ACC112 (cell line): ENCODE measurements at regions not wholly inside any gene's neighbourhood (a gene's known extent, or its start where the extent isn't known, plus 50 kb on each side); places are given as distances from the start of the nearest gene placed in this dataset.
A peak's percentile ranks its signal among the peaks of the same experiment; 100 is the strongest.

Experiments used
- H2AFZ ChIP-seq: fragments of 200-600 bp; sonication (generic); one replicate; pipeline ENCODE4 v1.6.0; 2017; ENCODE audit warnings: antibody characterized with exemption, low read length; ENCODE audit not compliant: unreplicated experiment
- H3K27ac ChIP-seq: fragments of 200-600 bp; sonication (generic); 2 replicates; pipeline ENCODE4 v1.5.1; 2014; ENCODE audit warnings: low read depth, mild to moderate bottlenecking, antibody characterized with exemption, low read length, moderate library complexity
- H3K27me3 ChIP-seq: fragments of 200-600 bp; sonication (generic); 2 replicates; pipeline ENCODE4 v1.6.1; 2014; ENCODE audit warnings: mild to moderate bottlenecking, antibody characterized with exemption, low read length, moderate library complexity, mixed read lengths; ENCODE audit not compliant: insufficient read depth
- H3K36me3 ChIP-seq: fragments of 200-600 bp; sonication (generic); 2 replicates; pipeline ENCODE4 v1.6.1; 2016; ENCODE audit warnings: mild to moderate bottlenecking, antibody characterized with exemption, low read length, moderate library complexity, mixed read lengths; ENCODE audit not compliant: insufficient read depth
- H3K4me1 ChIP-seq: fragments of 200-600 bp; sonication (generic); one replicate; pipeline ENCODE4 v1.6.1; 2016; ENCODE audit warnings: low read length, mixed read lengths; ENCODE audit not compliant: insufficient read depth, unreplicated experiment, control insufficient read depth
- H3K4me3 ChIP-seq: fragments of 200-600 bp; sonication (generic); 2 replicates; pipeline ENCODE4 v1.5.1; 2014; ENCODE audit warnings: mild to moderate bottlenecking, low read depth, low read length
- H3K79me2 ChIP-seq: fragments of 200-600 bp; sonication (generic); one replicate; pipeline ENCODE4 v1.6.0; 2016; ENCODE audit warnings: low read length; ENCODE audit not compliant: control insufficient read depth, unreplicated experiment, insufficient read depth

DNA sequence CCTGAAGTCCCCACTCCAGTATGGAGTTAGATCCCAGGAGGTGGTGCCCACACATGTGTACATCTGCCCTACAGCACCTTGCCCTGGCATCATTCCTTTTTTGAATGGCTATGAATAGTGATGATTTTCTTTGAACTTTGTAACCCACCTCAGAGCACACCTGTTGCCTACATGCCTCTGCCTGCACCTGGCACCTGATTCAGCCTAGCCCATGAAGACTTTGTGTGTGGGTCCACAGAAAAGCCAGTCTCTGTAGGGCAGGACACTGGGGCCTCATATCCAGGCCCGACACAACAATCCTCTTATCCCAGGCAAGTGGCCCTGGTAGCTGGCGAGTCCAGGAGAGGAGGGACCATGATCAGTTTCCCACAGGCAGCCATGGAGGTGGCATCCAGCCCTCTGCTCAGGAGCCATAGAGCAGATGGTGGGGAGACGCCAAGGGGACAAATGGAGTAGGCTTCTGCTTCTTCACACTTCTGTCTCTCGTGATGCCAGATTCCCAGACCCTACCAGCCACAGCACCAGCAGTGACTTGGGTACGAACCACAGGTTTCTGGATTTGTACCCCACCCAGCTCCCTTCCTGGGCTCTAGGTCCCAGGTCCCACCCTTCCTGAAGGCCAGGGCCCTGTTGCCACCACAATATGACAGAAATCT lies 230.7 kb downstream of the UACA start:
- no peaks in the 10 kb centered on the region for H3K36me3 ChIP-seq
- no peak overlapping the region for H3K4me3 ChIP-seq
- H3K79me2 ChIP-seq: no peaks in the 10 kb centered on the region
- no peak overlapping the region for H3K27ac ChIP-seq
- H2AFZ ChIP-seq: no peak overlapping the region
- peaks cover 6% of the 10 kb centered on the region for H3K4me1 ChIP-seq
- peaks cover 46% of the 10 kb centered on the region for H3K27me3 ChIP-seq

- Histone ChIP-seq H3K79me2 (no peaks in the 10 kb centered on the region), H3K36me3 (no peaks in the 10 kb centered on the region), H3K27ac (no peak overlapping the region), H3K4me1 (peaks cover 15% of the 10 kb centered on the region), H2AFZ (no peak overlapping the region), H3K4me3 (no peak overlapping the region), H3K27me3 (peaks cover 46% of the 10 kb centered on the region)
Measured at GRCh38 chr15:70531576-70531975, 231.8 kb downstream of the UACA start.

DNA sequence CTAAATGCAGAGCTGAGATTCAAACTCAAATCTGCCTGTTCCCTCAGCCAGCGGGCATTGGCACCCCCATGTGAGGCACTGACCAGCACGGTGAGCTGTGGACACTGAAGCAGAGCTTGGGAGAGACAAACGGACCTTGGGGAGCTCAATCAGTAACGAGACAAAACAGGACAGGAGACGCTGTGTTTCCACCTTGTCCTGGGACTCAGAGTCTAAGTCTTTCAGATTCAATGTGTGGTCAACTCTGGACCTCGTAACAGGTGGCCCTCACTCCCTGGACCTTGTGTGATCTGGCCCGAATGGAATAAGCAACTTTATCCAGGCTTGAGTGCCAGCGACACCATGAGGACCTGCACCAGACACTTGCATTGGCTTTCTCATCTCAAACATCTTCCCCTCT lies 232.5 kb downstream of the UACA start:
- H3K27me3 ChIP-seq: peaks cover 46% of the 10 kb centered on the region
- H3K4me1 ChIP-seq: peaks cover 21% of the 10 kb centered on the region
- H3K79me2 ChIP-seq: no peaks in the 10 kb centered on the region
- H3K4me3 ChIP-seq: no peak overlapping the region
- no peaks in the 10 kb centered on the region for H3K36me3 ChIP-seq
- no peak overlapping the region for H2AFZ ChIP-seq
- no peak overlapping the region for H3K27ac ChIP-seq

DNA sequence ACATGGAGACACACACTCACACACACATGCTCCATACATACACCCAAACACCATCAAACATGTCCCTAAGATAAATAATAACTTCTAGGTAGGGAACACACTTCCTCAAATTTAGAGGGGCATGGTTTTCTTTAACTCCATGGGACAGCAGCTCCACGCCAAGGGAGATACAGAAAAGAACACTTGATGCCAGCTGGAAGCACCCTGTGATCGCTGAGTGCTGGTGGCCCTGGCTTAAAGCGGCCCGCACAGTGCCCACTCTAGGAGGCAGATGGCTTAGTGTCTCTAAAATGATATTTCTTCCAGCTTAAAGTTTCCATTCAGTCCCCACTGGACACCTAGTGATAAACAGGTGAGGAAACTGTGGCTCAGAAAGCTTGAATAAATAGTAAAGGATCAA lies 232.9 kb downstream of the UACA start:
- H3K27me3 ChIP-seq: peaks cover 46% of the 10 kb centered on the region
- H3K27ac ChIP-seq: no peak overlapping the region
- H3K79me2 ChIP-seq: no peaks in the 10 kb centered on the region
- H3K4me1 ChIP-seq: peaks cover 25% of the 10 kb centered on the region
- H3K4me3 ChIP-seq: no peak overlapping the region
- no peaks in the 10 kb centered on the region for H3K36me3 ChIP-seq
- H2AFZ ChIP-seq: no peak overlapping the region

DNA sequence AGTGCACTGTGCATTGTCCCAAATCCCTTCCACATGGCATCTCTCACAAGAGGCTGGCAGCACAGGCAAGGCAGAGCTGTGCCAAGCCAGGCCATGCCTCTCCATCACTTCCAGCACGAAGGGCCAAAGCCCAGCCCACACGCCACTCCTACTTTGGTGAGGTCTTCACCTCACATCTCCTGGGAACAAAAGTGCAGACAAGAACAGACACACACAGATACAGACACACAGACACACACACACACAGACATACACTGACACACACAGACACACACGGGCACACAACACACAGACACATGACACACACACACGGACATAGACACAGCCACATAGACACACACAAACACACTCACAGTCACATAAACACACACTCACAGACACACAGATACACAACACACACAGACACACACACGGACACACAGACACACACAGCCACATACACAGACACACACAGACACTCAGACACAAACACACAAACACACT lies 233.3 kb downstream of the UACA start:
- no peaks in the 10 kb centered on the region for H3K36me3 ChIP-seq
- no peak overlapping the region for H2AFZ ChIP-seq
- no peaks in the 10 kb centered on the region for H3K79me2 ChIP-seq
- H3K4me1 ChIP-seq: peaks cover 29% of the 10 kb centered on the region
- H3K4me3 ChIP-seq: no peak overlapping the region
- no peak overlapping the region for H3K27ac ChIP-seq
- H3K27me3 ChIP-seq: peaks cover 42% of the 10 kb centered on the region

DNA sequence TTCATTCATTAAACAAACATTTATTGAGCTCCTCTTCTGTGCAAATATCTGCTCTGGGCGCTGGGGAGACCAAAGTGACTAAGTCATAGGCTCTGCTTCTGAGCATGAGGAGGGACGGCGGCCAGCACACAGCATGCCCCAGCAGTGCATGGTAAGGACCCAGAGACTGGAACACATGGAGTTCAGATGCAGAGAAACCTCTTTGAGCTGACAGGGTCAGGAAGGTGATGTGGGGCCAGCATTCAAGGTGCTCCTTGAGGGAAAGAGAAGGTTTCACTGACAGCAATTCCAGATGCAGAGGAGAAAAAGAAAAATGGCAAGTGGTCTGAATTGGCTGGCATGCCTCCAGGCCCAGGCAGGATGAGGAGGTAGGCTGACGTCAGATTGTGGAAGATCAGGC lies 234.5 kb downstream of the UACA start:
- H3K4me1 ChIP-seq: peaks cover 34% of the 10 kb centered on the region
- H3K27ac ChIP-seq: no peak overlapping the region
- no peak overlapping the region for H2AFZ ChIP-seq
- no peak overlapping the region for H3K4me3 ChIP-seq
- peaks cover 29% of the 10 kb centered on the region for H3K27me3 ChIP-seq
- no peaks in the 10 kb centered on the region for H3K36me3 ChIP-seq
- H3K79me2 ChIP-seq: no peaks in the 10 kb centered on the region

DNA sequence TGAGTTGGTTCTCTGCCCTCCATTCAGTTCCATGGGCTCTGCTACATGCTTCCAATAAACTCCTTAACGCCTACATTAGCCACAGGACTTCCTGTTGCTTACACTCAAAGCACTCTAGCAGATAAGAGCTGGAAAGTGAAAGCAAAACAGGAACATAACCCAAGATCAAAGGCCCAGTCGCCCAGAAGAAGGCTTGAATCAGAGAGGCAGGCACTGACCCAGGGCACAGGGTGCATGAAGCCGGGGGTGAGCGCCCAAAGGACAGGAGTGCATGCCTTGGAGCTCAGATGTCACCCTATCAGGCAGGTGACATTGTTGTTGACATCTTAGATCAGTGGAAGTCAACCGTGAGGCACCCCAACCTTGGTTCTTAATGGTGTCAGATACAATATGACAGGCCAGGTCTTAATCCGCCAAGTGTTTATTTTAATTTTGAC lies 235.1 kb downstream of the UACA start:
- Histone ChIP-seq H3K4me3 (no peak overlapping the region), H2AFZ (no peak overlapping the region), H3K79me2 (no peaks in the 10 kb centered on the region)

DNA sequence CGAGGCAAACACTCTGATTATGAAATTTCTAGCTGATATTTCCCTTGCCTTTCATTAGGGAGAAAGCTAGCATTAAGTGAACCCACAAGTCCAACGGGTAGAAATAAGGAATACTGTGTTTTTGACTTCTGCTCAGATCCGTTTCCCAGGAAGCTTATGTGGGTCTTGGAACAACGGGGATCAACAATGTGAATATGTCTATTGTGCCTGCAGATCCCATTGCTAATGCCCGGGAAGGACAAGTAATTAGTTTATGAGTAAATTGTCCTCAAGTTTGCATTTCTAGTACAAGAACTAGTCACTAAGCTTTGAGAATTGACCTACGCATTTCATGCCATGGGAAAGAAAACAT lies 236.4 kb downstream of the UACA start:
- Histone ChIP-seq H3K79me2 (no peaks in the 10 kb centered on the region), H3K27me3 (peaks cover 14% of the 10 kb centered on the region), H2AFZ (peak overlapping the region; percentile 86), H3K4me3 (peak overlapping the region; percentile 70), H3K4me1 (peaks cover 34% of the 10 kb centered on the region), H3K27ac (peak overlapping the region; percentile 24; the same call in 1 of the 2 replicates), H3K36me3 (no peaks in the 10 kb centered on the region)

More for the DNA sequence above, 235.1 kb downstream of the UACA start:
- Histone ChIP-seq H3K27me3 (peaks cover 24% of the 10 kb centered on the region), H3K27ac (no peak overlapping the region), H3K4me1 (peaks cover 34% of the 10 kb centered on the region), H3K36me3 (no peaks in the 10 kb centered on the region)

- H3K27ac ChIP-seq: peak overlapping the region; percentile 24; the same call in 1 of the 2 replicates
- peak overlapping the region; percentile 70 for H3K4me3 ChIP-seq
- H3K4me1 ChIP-seq: peaks cover 34% of the 10 kb centered on the region
- H3K36me3 ChIP-seq: no peaks in the 10 kb centered on the region
- peak overlapping the region; percentile 86 for H2AFZ ChIP-seq
- H3K79me2 ChIP-seq: no peaks in the 10 kb centered on the region
- H3K27me3 ChIP-seq: peaks cover 8% of the 10 kb centered on the region
Measured at GRCh38 chr15:70526221-70526973, 237.0 kb downstream of the UACA start.

- peaks cover 10% of the 10 kb centered on the region; the same call in 1 of the 2 replicates for H3K27me3 ChIP-seq
- H3K79me2 ChIP-seq: no peaks in the 10 kb centered on the region
- H3K4me3 ChIP-seq: no peak overlapping the region
- H3K4me1 ChIP-seq: peaks cover 34% of the 10 kb centered on the region
- H3K27ac ChIP-seq: no peak overlapping the region
- H3K36me3 ChIP-seq: no peaks in the 10 kb centered on the region
- no peak overlapping the region for H2AFZ ChIP-seq
Measured at GRCh38 chr15:70525551-70525950, 237.8 kb downstream of the UACA start.

DNA sequence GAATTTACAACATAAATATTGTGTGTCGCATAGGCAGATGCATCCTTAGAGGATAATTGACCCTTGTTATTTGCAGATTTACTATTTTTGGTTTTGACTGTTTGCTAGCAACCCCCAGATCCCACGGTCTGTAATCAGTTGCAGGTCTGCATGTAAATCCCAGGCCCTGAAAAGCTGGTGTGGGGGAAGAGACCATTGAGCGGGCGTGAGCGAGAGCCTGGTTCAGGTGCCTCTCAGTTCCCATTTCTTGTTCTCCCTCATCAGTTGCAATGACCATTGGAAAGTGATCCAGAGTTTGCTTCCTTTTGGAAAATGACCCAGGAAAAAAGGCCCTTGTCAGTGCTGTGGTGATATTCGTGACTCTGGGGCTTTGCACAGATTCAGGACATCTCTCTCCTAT lies 238.9 kb downstream of the UACA start:
- no peak overlapping the region for H3K4me3 ChIP-seq
- H3K4me1 ChIP-seq: peaks cover 34% of the 10 kb centered on the region

More for the DNA sequence above, 238.9 kb downstream of the UACA start:
- H3K36me3 ChIP-seq: no peaks in the 10 kb centered on the region
- H3K27ac ChIP-seq: no peak overlapping the region
- H3K27me3 ChIP-seq: peaks cover 20% of the 10 kb centered on the region
- H3K79me2 ChIP-seq: no peaks in the 10 kb centered on the region
- H2AFZ ChIP-seq: no peak overlapping the region
